HG02571 (cell line): ENCODE measurements at regions not wholly inside any gene's neighbourhood (a gene's known extent, or its start where the extent isn't known, plus 50 kb on each side); places are given as distances from the start of the nearest gene placed in this dataset.
"Not testable (repeated sequence)": the region's sequence is repeated elsewhere in the genome, so short reads cannot be mapped to it uniquely, and the experiment has no call there.

Experiments used
- ATAC-seq: cut with Tn5 transposase; IDR thresholded peaks from one replicate; pipeline ENCODE4 v1.9.1; 2021; ENCODE audit warnings: mild to moderate bottlenecking, moderate library complexity; ENCODE audit not compliant: unreplicated experiment

- no peak for ATAC-seq
Observed at GRCh38 chr5:60490597-60491166, 209.3 kb downstream of the DEPDC1B start.

- ATAC-seq, result no peak
Observed at GRCh38 chr5:60489856-60490255, 210.1 kb downstream of the DEPDC1B start.

DNA sequence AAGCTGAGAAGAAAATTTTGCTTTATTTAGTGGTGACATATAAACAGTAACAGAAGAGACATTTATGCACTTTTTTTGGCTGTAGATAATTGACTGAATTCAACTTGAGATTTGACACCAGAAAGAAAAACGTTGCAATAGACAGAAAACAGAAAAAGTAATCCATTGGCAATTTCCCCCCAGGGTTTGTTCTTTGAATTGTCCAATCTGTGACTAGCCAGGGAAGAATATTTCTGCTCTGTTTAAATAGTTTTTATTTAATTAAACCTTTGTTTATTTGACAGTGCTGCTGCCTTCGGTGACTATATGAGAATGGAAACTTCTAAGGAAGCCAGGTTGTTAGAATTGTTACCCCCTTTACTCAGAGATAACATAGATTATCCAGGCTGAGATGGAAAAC lies 210.6 kb downstream of the DEPDC1B start:
- ATAC-seq, result no peak

DNA sequence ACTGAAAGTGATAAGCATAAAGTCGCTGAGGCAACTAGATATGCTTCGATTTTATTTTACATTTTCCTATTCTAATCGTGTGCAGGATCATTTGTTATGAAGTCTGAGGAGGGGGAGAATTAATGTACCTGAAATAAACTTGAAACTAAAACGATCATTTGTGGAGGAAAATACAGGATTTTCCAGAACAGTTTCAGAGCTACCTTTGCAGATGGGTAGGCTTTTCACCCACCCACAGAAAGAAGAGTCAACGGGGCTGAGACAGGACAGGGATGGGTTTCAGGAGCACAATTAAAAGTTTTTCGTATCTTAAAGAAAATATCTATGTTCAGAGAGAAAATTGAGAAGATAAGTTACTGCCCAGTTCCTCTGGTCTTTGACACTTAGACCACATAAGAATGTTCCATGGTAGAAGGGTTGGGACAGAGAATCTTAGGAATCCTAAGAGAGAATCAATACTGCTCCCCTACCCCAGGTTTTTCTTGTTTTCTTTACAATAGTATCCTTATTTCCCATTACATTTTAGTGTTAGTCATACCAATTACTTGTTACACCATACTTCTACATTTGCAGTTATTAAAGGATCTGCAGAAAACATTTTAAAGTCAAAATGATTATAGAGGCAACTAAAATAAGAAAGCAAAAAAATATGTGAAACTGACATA lies 211.4 kb downstream of the DEPDC1B start:
- no peak for ATAC-seq

DNA sequence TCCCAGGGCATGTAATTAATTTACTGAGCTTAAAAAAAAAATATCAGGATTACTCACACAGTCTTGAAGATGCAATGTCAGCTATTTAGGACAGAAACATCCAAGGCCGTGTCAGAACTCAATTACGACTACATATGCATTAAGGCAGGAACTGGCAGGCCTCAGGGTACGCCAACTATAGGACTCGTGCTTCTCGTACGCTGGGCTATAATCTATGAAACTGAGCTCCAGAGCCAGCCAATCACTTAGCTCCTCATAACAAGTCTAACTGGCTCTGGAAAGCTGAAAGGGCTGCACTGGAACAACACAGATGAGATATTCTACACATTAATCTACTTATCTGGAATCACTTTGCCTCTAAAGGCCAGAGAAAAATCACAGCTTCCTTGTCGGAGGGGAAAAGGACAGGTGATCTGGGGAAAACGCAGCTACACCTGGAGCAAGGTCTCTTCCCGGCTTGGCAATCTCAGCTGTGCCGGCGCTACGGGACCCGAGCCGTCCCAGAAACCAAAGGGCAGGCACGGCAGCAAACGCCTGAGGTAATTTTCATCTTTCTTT lies 212.0 kb downstream of the DEPDC1B start:
- ATAC-seq, result no peak

DNA sequence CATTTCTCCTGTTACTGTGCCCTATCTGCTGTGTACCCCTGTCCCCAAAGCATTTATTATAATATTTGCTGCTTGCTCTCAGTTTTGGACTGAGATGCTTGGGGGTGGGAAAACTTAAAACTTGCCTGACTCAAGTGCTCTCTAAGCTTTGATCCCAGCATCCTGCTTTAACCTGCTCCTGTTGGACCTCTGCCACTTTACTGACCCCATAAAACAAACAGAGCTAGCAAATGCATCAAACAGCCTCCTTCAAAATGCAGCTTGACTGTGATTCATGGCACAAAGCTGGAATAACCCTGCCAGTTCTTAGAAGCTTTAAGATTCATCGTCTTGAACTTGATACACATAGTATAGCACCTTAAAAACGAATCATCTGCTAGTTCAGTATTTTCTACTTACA lies 212.5 kb downstream of the DEPDC1B start:
- no peak for ATAC-seq

GRCh38 chr5:60485361-60485760 lies 214.6 kb downstream of the DEPDC1B start:
- ATAC-seq, result no peak

DNA sequence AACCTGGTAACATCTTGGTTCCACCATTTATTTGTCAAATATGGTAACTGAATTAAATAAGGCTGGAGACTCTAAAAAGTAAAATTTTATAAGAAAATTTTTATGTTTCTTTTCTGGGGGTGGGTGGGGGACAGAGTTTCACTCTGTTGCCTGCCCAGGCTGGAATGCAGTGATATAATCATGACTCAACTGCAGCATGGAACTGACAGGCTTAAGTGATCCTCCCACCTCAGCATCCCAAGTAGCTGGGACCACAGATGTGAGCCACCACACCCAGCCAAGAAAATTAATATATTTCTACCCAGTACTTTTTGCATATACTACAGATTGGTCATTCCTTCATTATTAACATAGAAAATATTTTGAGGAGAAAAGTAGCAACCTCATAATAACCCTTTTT lies 216.9 kb downstream of the DEPDC1B start:
- no peak for ATAC-seq

GRCh38 chr5:60482301-60482700 lies 217.7 kb downstream of the DEPDC1B start:
- no peak for ATAC-seq

GRCh38 chr5:60479542-60479941 lies 220.4 kb downstream of the DEPDC1B start:
- ATAC-seq, result no peak

GRCh38 chr5:60477849-60478248 lies 222.1 kb downstream of the DEPDC1B start:
- ATAC-seq, result no peak

DNA sequence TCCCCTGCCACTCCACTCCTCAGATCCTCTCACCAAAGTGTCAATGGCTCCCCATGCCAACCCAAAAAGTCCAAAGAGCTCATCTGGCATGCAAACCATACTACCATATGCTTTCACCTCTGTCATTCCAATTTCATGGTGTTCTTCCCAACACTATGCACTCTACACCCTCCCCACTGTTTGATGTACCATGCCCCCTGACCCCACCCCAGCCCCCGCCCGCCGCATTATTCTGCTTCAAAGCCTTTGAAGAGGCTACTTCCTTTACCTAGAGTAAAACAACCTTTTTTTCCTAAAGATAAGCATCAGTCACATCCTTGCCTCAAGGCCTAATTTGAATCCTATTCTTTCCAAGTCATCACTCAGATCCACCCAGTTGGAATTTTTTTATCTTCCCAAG lies 226.3 kb downstream of the DEPDC1B start:
- no peak for ATAC-seq

DNA sequence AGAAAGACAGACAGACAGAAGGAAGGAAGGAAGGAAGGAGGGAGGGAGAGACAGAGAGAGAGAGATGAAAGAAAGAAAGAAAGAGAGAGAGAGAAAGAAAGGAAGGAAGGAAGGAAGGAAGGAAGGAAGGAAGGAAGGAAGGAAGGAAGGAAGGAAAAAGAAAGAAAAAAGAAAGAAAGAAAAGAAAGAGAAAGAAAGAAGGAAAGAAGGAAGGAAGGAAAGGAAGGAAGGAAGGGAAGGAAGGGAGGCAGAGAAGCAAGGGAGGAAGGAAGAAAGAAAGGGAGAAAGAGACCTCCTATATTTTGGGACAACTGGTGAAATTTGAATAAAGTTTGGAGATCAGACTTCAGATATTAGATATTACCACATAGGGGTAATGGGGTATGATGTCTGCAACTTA lies 226.9 kb downstream of the DEPDC1B start:
- ATAC-seq, result not testable (repeated sequence)

DNA sequence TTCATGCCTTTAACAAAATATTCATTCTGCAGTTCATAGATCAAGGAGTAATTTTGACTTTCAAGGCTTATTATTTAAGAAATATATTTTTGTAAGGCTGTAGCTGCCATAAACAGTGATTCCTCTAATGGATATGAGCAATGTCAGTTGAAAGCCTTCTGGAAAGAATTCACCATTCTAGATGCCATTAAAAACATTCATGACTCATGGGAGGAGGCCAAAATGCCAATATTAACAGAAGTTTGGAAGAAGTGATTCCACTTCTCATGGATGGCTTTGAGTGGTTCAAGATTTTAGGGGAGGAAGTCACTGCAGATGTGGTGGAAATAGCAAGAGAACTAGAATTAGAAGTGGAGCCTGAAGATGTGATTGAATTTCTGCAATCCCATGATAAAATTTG lies 229.1 kb downstream of the DEPDC1B start:
- no peak for ATAC-seq

- ATAC-seq, result no peak
Observed at GRCh38 chr5:60469286-60469685, 230.7 kb downstream of the DEPDC1B start.

DNA sequence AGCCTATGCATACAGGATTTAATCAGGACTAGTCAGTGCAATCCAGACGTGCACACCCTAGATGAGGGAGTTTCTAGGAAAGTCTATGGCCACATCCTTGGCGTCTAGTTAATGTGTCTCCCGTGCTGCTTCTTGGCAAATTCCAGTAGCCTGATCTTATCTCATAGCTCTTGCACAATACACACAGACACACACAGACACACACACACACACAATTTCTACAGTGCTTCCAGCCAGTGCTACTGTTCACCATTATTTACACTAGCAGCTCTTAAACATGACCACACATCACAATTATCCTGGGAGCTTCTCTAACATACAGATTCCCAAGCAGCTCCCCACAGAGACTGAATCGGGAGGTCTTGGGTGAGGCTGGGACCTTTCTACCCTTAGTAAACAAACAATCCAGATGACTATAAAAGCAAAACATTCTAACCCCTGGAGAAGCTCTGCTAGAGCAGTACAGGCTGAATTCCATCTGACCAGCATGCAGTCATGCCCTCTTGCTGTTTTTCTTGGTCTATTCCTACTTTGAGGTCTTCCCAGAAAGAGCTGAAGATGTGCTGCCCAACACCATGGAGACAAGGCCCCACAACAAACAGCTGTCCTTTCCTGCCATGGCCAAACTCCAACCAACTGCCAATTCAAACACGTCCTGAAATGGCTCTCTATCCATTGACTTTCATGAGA lies 236.6 kb downstream of the DEPDC1B start:
- no peak for ATAC-seq

GRCh38 chr5:60458666-60459065 lies 241.3 kb downstream of the DEPDC1B start:
- ATAC-seq, result no peak

- no peak for ATAC-seq
Observed at GRCh38 chr5:60457233-60457632, 242.7 kb downstream of the DEPDC1B start.

- no peak for ATAC-seq
Observed at GRCh38 chr5:60455589-60455988, 244.4 kb downstream of the DEPDC1B start.

- not testable (repeated sequence) for ATAC-seq
Observed at GRCh38 chr5:60454277-60454676, 245.7 kb downstream of the DEPDC1B start.

GRCh38 chr5:60453186-60453976 lies 246.6 kb downstream of the DEPDC1B start:
- no peak for ATAC-seq
